ENCODE measurements at regions not wholly inside any gene's neighbourhood (a gene's known extent, or its start where the extent isn't known, plus 50 kb on each side); places are given as distances from the start of the nearest gene placed in this dataset.

DNA sequence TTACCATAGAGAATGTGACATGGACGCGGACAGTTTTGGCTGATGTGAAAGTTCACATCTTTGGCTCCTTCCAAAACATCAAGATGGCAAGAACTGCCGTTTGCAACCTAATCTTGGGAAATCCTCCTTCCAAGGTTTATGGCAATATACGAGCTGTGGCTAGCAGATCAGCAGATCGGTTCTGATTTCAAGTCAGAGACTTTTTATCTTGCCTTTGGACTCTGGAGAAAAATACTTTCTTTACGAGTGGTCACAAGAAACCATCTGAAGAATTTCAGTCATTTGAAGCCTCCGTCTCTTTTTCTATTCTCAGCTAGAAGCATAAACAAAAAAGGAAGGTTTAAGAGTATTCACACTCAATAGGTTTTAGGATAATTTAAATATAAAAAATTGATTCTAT, 153.5 kb upstream of the MEIS2 start:
- Histone ChIP-seq H3K9ac (ENCODE audit: low read length) (no peak overlapping the region), H3K79me2 (ENCODE audit: insufficient read depth, low read length) (no peaks in the 10 kb centered on the region), H3K4me3 (ENCODE audit: low read depth, low read length, poor library complexity, severe bottlenecking) (no peak overlapping the region), H3K36me3 (ENCODE audit: insufficient read depth, low read length) (no peaks in the 10 kb centered on the region), H3K4me2 (ENCODE audit: low read length) (no peak overlapping the region), H3K9me2 (ENCODE audit: low read depth, low read length) (no peaks in the 10 kb centered on the region), H3K4me1 (ENCODE audit: insufficient read depth, low read length, severe bottlenecking) (no peaks in the 10 kb centered on the region), H3K9me3 (ENCODE audit: low read length) (no peaks in the 10 kb centered on the region), H3K27me3 (ENCODE audit: insufficient read depth, low read length) (no peaks in the 10 kb centered on the region), H4K20me1 (ENCODE audit: insufficient read depth, low read length) (no peaks in the 10 kb centered on the region), H3F3A (ENCODE audit: insufficient read depth, low read length) (no peaks in the 10 kb centered on the region), H3K27ac (ENCODE audit: low read depth, low read length, poor library complexity, severe bottlenecking) (no peak overlapping the region), H2AFZ (ENCODE audit: low read length) (no peak overlapping the region)
- TF ChIP-seq, protein P1, sequence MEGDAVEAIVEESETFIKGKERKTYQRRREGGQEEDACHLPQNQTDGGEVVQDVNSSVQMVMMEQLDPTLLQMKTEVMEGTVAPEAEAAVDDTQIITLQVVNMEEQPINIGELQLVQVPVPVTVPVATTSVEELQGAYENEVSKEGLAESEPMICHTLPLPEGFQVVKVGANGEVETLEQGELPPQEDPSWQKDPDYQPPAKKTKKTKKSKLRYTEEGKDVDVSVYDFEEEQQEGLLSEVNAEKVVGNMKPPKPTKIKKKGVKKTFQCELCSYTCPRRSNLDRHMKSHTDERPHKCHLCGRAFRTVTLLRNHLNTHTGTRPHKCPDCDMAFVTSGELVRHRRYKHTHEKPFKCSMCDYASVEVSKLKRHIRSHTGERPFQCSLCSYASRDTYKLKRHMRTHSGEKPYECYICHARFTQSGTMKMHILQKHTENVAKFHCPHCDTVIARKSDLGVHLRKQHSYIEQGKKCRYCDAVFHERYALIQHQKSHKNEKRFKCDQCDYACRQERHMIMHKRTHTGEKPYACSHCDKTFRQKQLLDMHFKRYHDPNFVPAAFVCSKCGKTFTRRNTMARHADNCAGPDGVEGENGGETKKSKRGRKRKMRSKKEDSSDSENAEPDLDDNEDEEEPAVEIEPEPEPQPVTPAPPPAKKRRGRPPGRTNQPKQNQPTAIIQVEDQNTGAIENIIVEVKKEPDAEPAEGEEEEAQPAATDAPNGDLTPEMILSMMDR (IDR thresholded peaks at IDR 0.05; ENCODE audit: low read length) = no peak
- no peak for TF ChIP-seq EZH2 (IDR thresholded peaks at IDR 0.05; ENCODE audit: borderline replicate concordance, low read length)

DNA sequence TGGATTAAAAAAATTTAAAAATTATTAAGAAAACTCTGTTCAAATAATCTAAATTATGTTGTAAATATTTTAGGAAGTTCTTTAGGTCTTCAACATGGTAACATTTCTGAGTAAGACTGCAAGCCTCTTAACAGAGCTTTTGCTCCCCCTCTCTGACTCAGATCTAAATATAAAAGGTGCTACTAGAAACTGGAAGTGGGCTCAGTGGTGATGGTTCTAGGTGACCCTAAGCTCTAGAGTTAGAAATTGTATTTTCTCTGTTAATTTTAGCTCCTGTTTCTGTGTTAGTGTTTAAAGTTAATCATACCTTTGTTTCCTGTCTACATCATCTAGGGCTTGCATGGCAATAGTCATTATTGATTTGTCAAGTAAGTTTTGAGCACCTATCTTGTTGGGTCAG, 159.9 kb upstream of the MEIS2 start:
- no peaks in the 10 kb centered on the region for H3K79me2 ChIP-seq (ENCODE audit: insufficient read depth, low read length)
- no peaks in the 10 kb centered on the region for H4K20me1 ChIP-seq (ENCODE audit: insufficient read depth, low read length)
- H2AFZ ChIP-seq (ENCODE audit: low read length) = no peak overlapping the region
- H3K9me2 ChIP-seq (ENCODE audit: low read depth, low read length) = no peaks in the 10 kb centered on the region
- no peak overlapping the region for H3K27ac ChIP-seq (ENCODE audit: low read depth, low read length, poor library complexity, severe bottlenecking)
- no peaks in the 10 kb centered on the region for H3K9me3 ChIP-seq (ENCODE audit: low read length)
- H3K36me3 ChIP-seq (ENCODE audit: insufficient read depth, low read length) = no peaks in the 10 kb centered on the region
- no peaks in the 10 kb centered on the region for H3K27me3 ChIP-seq (ENCODE audit: insufficient read depth, low read length)
- no peaks in the 10 kb centered on the region for H3F3A ChIP-seq (ENCODE audit: insufficient read depth, low read length)
- no peak overlapping the region for H3K9ac ChIP-seq (ENCODE audit: low read length)
- no peak overlapping the region for H3K4me2 ChIP-seq (ENCODE audit: low read length)
- no peak overlapping the region for H3K4me3 ChIP-seq (ENCODE audit: low read depth, low read length, poor library complexity, severe bottlenecking)
- no peaks in the 10 kb centered on the region for H3K4me1 ChIP-seq (ENCODE audit: insufficient read depth, low read length, severe bottlenecking)
- TF ChIP-seq EZH2 (IDR thresholded peaks at IDR 0.05; ENCODE audit: borderline replicate concordance, low read length) = no peak
- TF ChIP-seq, protein P1 (IDR thresholded peaks at IDR 0.05; ENCODE audit: low read length) = no peak

DNA sequence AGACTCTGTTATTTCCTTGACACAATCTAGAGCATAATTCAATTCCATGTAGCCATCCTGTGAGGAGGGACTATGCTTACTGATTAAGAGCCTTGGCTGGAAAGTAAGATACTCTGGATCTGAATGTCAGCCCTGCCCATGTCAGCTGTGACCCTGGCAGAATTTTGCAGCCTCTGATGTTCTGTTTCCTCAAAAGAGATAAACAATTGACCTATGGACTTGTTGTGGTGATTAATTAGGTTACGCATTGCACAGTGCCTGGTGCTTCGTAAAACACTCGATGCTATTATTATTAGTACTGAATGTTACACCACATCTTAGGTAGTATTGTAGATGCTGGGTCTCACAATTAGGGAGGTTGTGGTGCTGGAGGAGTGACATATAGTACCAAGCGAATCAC, 161.3 kb upstream of the MEIS2 start:
- H3K4me1 ChIP-seq (ENCODE audit: insufficient read depth, low read length, severe bottlenecking) = no peaks in the 10 kb centered on the region
- H3K27ac ChIP-seq (ENCODE audit: low read depth, low read length, poor library complexity, severe bottlenecking) = no peak overlapping the region
- TF ChIP-seq, protein P1 (IDR thresholded peaks at IDR 0.05; ENCODE audit: low read length) = no peak

More for the DNA sequence above, 161.3 kb upstream of the MEIS2 start:
- Histone ChIP-seq H3K9me2 (ENCODE audit: low read depth, low read length) (no peaks in the 10 kb centered on the region), H3K4me3 (ENCODE audit: low read depth, low read length, poor library complexity, severe bottlenecking) (no peak overlapping the region), H3K36me3 (ENCODE audit: insufficient read depth, low read length) (no peaks in the 10 kb centered on the region), H3F3A (ENCODE audit: insufficient read depth, low read length) (no peaks in the 10 kb centered on the region), H2AFZ (ENCODE audit: low read length) (no peak overlapping the region), H4K20me1 (ENCODE audit: insufficient read depth, low read length) (no peaks in the 10 kb centered on the region), H3K27me3 (ENCODE audit: insufficient read depth, low read length) (no peaks in the 10 kb centered on the region), H3K9ac (ENCODE audit: low read length) (no peak overlapping the region), H3K9me3 (ENCODE audit: low read length) (no peaks in the 10 kb centered on the region), H3K79me2 (ENCODE audit: insufficient read depth, low read length) (no peaks in the 10 kb centered on the region), H3K4me2 (ENCODE audit: low read length) (no peak overlapping the region)
